Loucy (cell line): ENCODE measurements at regions not wholly inside any gene's neighbourhood (a gene's known extent, or its start where the extent isn't known, plus 50 kb on each side); places are given as distances from the start of the nearest gene placed in this dataset.

Source experiments
- EZH2phosphoT487 ChIP-seq: fragments of 200-600 bp; IDR thresholded peaks from 2 replicates; pipeline ENCODE4 v1.6.1; 2018; ENCODE audit warnings: antibody characterized with exemption, mild to moderate bottlenecking, moderate library complexity, borderline replicate concordance
- TF ChIP-seq, protein P1 (sequence below): fragments of 200-600 bp; sonication (generic); conservative IDR thresholded peaks from 2 replicates; pipeline ENCODE4 v1.5.1; 2014; ENCODE audit warnings: mild to moderate bottlenecking, antibody characterized with exemption, low read length

DNA sequence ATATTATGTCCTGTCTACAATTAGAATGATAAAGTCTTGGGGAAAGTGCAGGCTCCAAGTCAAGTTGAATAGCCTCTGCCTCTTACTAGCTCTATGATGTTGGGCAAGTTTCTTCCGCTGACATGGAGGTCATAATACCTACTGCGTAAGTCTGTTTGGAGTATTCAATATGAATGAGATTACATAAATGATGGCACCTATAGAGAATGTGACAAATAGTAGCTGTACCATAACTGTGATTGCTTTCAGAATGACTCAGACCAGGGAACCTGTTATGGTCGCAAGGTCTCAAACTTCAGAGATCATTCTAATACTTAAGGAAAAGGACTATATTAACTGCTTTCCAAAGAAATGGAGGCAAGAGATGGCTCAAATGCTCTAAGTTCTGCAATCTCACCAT is 94.0 kb upstream of the ABCA1 start:
- TF ChIP-seq, protein P1, sequence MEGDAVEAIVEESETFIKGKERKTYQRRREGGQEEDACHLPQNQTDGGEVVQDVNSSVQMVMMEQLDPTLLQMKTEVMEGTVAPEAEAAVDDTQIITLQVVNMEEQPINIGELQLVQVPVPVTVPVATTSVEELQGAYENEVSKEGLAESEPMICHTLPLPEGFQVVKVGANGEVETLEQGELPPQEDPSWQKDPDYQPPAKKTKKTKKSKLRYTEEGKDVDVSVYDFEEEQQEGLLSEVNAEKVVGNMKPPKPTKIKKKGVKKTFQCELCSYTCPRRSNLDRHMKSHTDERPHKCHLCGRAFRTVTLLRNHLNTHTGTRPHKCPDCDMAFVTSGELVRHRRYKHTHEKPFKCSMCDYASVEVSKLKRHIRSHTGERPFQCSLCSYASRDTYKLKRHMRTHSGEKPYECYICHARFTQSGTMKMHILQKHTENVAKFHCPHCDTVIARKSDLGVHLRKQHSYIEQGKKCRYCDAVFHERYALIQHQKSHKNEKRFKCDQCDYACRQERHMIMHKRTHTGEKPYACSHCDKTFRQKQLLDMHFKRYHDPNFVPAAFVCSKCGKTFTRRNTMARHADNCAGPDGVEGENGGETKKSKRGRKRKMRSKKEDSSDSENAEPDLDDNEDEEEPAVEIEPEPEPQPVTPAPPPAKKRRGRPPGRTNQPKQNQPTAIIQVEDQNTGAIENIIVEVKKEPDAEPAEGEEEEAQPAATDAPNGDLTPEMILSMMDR, result no peak
- no peak for TF ChIP-seq EZH2phosphoT487
